GM20000 (cell line): ENCODE measurements at regions not wholly inside any gene's neighbourhood (a gene's known extent, or its start where the extent isn't known, plus 50 kb on each side); places are given as distances from the start of the nearest gene placed in this dataset.

Experiments used
- DNase-seq: peaks from one replicate; pipeline ENCODE4 v3.0.0; 2012; ENCODE audit warnings: low spot score
- CTCF ChIP-seq: IDR thresholded peaks from 2 replicates; pipeline ENCODE4 v1.5.1; 2012; ENCODE audit warnings: mild to moderate bottlenecking, control low read depth; ENCODE audit errors: extremely low read depth, missing control alignments

DNA sequence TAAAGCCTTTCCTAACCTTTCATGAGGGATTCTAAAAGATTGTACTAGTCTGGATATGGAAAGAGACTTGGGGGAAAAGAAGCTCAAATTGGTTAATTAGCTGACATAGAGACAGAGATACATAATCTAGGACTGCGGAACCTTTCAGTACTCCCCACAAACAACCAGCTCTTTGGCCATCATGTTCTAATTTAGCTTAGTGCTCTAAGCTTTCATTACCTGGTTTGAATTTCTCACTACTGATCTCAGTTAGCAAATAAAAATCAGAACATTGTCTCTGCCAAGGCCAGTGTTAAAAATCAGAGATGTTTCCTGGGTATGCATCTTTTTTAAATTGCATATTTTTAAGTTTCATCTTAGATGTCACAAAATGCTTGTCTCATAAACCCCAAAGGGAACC lies 254.4 kb downstream of the GLUD2 start:
- DNase-seq = no peak
- no peak for TF ChIP-seq CTCF

GRCh38 chrX:121307449-121307848 lies 260.0 kb downstream of the GLUD2 start:
- TF ChIP-seq CTCF = no peak
- peak; percentile 9 for DNase-seq

DNA sequence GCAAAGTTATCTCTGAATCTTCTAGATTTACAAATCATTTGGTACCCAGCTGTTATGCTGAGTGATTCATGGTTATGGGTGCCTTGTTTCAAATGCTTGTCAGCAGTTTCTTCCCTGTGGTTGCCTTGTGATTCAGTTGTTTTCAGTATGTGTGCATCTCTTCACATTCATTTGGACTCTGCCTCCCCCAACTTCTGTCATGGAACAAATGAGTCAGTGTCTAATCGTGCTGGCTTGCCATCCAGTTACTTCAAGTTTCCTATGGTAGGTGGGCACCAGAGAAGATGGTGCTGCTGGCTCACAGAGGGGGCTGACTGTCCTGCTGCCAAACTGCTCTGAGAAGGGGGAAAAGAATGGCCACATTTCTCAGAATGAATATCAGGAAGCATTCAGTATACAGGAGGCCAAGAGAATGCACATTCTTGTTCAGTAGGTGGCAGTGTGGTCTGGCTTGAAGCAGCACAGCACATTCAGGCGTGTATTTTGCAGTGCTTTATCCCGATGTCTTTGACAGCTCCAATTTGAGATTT lies 260.9 kb downstream of the GLUD2 start:
- TF ChIP-seq CTCF = peak; percentile 25
- DNase-seq = peak; percentile 28

GRCh38 chrX:121310820-121311219 lies 263.4 kb downstream of the GLUD2 start:
- TF ChIP-seq CTCF = no peak
- DNase-seq = no peak

DNA sequence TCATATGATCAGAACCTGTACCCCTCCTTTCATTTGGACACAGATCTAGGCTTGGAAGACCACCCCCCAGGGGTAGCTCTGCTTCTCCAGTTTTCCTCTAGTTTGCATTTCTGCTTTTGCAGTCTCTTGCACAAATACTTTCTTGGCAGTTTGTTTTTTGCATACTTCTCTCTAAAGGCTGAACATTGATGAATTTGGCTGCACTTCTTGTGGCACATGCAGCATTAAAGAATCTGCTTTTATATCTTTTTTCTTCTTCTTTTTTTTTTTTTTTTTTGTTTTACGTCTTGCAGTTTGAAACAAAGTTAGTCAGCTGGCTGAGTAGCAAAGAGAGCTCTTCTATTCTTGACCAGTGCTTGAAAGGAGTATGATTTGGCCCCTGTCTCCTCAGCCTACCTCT lies 273.0 kb downstream of the GLUD2 start:
- DNase-seq = no peak
- TF ChIP-seq CTCF = no peak

DNA sequence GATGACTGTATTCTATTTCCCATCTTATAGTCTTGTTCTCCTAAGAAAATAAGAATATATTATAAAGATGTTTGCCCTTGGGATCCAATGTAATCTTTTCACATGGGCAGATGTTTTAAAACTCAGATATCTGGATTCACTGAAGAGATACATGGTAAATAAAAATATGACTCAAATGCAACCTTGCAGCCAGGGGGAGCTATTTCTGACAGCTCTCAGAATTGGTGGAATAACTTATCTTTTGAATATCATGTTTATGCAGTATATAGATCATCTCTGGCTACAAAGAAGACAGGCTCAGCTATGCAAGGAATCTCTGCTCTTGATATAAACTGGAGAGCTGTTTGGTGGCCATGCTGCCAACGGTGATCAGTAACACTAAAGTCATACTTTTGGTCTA lies 274.7 kb downstream of the GLUD2 start:
- TF ChIP-seq CTCF = no peak
- DNase-seq = no peak

- TF ChIP-seq CTCF = no peak
- DNase-seq = no peak
Measured at GRCh38 chrX:121323337-121323736, 275.9 kb downstream of the GLUD2 start.
